ENCODE measurements at regions not wholly inside any gene's neighbourhood (a gene's known extent, or its start where the extent isn't known, plus 50 kb on each side); places are given as distances from the start of the nearest gene placed in this dataset.

DNA sequence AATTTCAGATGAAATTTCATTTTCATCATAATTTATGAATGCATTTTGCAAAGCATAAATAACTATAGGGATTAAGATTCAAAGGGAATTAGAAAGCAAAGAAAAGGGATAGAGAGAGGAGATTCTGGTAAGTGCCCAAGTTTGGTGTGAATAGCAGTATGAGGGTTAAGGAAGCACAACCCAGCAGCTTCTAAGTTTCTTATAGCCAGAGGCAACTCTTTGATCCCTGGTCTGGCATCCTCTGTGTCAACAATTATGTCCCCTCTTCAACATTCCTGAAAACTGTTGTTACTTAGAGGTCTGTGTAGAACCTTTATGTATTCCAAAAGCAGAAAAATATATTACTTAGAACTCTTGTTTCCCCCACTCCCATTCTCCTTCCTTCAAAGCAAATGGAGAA is 171.6 kb upstream of the SATB2 start:
- H3K27ac ChIP-seq (ENCODE audit: low read depth, low read length): no peak overlapping the region
- no peak overlapping the region for H3K9ac ChIP-seq (ENCODE audit: low read length)
- no peak overlapping the region for H3K4ac ChIP-seq (ENCODE audit: low read depth, low read length)
- H2AK5ac ChIP-seq (ENCODE audit: low read length): no peak overlapping the region
- no peak overlapping the region for H2BK120ac ChIP-seq (ENCODE audit: low read depth, low read length)
- H3K4me1 ChIP-seq (ENCODE audit: control insufficient read depth, low read depth, low read length): no peaks in the 10 kb centered on the region
- H3K36me3 ChIP-seq (ENCODE audit: control insufficient read depth, insufficient read depth, low read length): no peaks in the 10 kb centered on the region
- no peak overlapping the region for H3K23ac ChIP-seq (ENCODE audit: low read length)
- no peaks in the 10 kb centered on the region for H3K79me2 ChIP-seq (ENCODE audit: control insufficient read depth, insufficient read depth, low read length)
- no peak overlapping the region for H3K18ac ChIP-seq (ENCODE audit: low read length)
- no peaks in the 10 kb centered on the region for H3K27me3 ChIP-seq (ENCODE audit: insufficient read depth, low read length, poor library complexity)
- H2BK15ac ChIP-seq (replicated peaks; ENCODE audit: low read depth): no peak overlapping the region
- no peak overlapping the region for H4K8ac ChIP-seq (ENCODE audit: low read depth, low read length)
- H4K5ac ChIP-seq (ENCODE audit: low read length): no peak overlapping the region
- no peak overlapping the region for H3K4me3 ChIP-seq (ENCODE audit: low read length)
- H3K56ac ChIP-seq (ENCODE audit: low read length): no peak overlapping the region
- H2BK5ac ChIP-seq (ENCODE audit: low read length): no peak overlapping the region
- DNase-seq: peak; percentile 60
- H3K4me2 ChIP-seq (ENCODE audit: low read length): no peak overlapping the region
- no peaks in the 10 kb centered on the region for H3K79me1 ChIP-seq (ENCODE audit: low read length)

DNA sequence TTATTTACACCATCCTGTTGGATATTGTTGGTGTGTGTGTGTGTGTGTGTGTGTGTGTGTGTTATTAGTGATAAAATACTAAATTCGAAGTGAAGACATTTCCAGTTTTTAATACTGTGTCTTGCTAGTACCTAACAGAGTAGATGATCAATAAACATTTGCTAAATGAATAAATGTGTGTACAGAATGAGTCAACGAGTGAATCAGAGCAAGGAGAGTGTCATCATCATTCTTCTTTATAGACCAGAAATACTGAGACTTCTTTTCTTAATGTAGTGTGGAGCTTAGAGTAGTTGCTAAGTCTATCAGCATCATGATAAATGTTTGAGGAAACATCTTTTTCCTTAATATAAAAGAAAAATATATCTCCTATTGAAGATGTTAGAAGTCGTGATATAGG is 169.7 kb upstream of the SATB2 start:
- Histone ChIP-seq H4K8ac (ENCODE audit: low read depth, low read length) (no peak overlapping the region), H3K18ac (ENCODE audit: low read length) (no peak overlapping the region), H3K56ac (ENCODE audit: low read length) (no peak overlapping the region), H3K4me1 (ENCODE audit: control insufficient read depth, low read depth, low read length) (no peaks in the 10 kb centered on the region), H3K79me2 (ENCODE audit: control insufficient read depth, insufficient read depth, low read length) (no peaks in the 10 kb centered on the region), H2AK5ac (ENCODE audit: low read length) (no peak overlapping the region), H3K9ac (ENCODE audit: low read length) (no peak overlapping the region), H3K4ac (ENCODE audit: low read depth, low read length) (no peak overlapping the region), H3K23ac (ENCODE audit: low read length) (no peak overlapping the region), H3K4me3 (ENCODE audit: low read length) (no peak overlapping the region), H3K79me1 (ENCODE audit: low read length) (no peaks in the 10 kb centered on the region), H2BK120ac (ENCODE audit: low read depth, low read length) (no peak overlapping the region), H2BK15ac (replicated peaks; ENCODE audit: low read depth) (no peak overlapping the region), H4K5ac (ENCODE audit: low read length) (no peak overlapping the region), H3K4me2 (ENCODE audit: low read length) (no peak overlapping the region), H3K27me3 (ENCODE audit: insufficient read depth, low read length, poor library complexity) (no peaks in the 10 kb centered on the region), H3K27ac (ENCODE audit: low read depth, low read length) (no peak overlapping the region), H3K36me3 (ENCODE audit: control insufficient read depth, insufficient read depth, low read length) (no peaks in the 10 kb centered on the region), H2BK5ac (ENCODE audit: low read length) (no peak overlapping the region)
- no peak for DNase-seq
- WGBS (ENCODE audit: extremely low coverage, insufficient coverage, low lambda C conversion rate): no CpG with 5 or more reads among the region's 3 CpGs

DNA sequence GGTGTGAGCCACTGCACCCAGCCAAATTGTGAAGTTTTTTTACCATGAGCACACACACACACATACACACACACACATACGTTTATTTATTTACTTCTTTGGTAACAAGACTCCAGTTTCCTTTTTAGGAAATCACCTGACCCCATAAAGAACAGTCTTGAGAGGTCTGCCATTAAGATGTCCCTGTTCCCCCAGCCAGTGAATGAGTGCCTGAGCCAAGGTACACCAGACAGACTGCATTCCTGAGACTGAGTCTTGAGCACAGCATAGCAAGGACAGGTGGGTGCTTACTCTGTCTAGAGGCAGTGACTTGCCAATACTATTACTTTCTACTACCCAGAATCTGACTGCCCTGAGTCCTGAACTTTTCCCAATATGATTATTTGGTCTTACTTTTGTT is 167.2 kb upstream of the SATB2 start:
- no peak overlapping the region for H3K56ac ChIP-seq (ENCODE audit: low read length)
- no peak overlapping the region for H3K27ac ChIP-seq (ENCODE audit: low read depth, low read length)
- H3K79me1 ChIP-seq (ENCODE audit: low read length): no peaks in the 10 kb centered on the region
- no peak overlapping the region for H3K4ac ChIP-seq (ENCODE audit: low read depth, low read length)
- no peak overlapping the region for H3K4me2 ChIP-seq (ENCODE audit: low read length)
- DNase-seq: peak; percentile 60
- no peak overlapping the region for H2BK5ac ChIP-seq (ENCODE audit: low read length)
- no peaks in the 10 kb centered on the region for H3K4me1 ChIP-seq (ENCODE audit: control insufficient read depth, low read depth, low read length)
- no peak overlapping the region for H3K18ac ChIP-seq (ENCODE audit: low read length)
- no peak overlapping the region for H3K4me3 ChIP-seq (ENCODE audit: low read length)
- no peak overlapping the region for H3K23ac ChIP-seq (ENCODE audit: low read length)
- H3K79me2 ChIP-seq (ENCODE audit: control insufficient read depth, insufficient read depth, low read length): no peaks in the 10 kb centered on the region
- no peak overlapping the region for H3K9ac ChIP-seq (ENCODE audit: low read length)
- H4K8ac ChIP-seq (ENCODE audit: low read depth, low read length): no peak overlapping the region
- H2AK5ac ChIP-seq (ENCODE audit: low read length): no peak overlapping the region
- H3K36me3 ChIP-seq (ENCODE audit: control insufficient read depth, insufficient read depth, low read length): no peaks in the 10 kb centered on the region
- no CpG with 5 or more reads among the region's 1 CpG for WGBS (ENCODE audit: extremely low coverage, insufficient coverage, low lambda C conversion rate)
- no peak overlapping the region for H4K5ac ChIP-seq (ENCODE audit: low read length)
- no peaks in the 10 kb centered on the region for H3K27me3 ChIP-seq (ENCODE audit: insufficient read depth, low read length, poor library complexity)
- H2BK120ac ChIP-seq (ENCODE audit: low read depth, low read length): no peak overlapping the region
- H2BK15ac ChIP-seq (replicated peaks; ENCODE audit: low read depth): no peak overlapping the region

DNA sequence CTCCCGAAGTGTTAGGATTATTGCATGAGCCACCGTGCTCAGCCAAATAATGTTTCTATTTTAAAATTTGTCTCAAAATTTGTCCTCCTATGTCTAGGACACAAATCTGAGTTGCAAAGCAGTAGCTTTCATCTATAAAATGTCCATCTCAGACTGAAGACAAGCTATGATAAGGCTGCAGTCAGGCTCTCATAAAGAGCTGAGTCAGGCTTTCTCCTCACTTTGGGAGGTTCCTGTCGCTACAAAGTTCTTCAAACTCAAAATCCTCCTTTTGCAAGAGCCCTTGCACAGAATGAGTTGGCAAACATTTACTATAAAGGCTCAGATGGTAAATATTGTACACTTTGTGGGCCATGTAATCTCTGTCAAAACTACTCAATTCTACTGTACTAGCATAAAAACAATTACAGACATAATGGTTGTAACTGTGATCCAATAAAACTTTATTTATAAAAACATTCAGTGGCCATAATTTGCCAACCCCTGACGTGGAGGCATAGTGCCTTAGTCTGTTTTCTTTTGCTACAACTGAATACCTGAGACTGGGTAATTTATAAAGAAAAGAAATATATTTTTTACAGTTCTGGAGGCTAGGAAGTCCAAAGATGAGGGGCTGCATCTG is 154.9 kb upstream of the SATB2 start:
- Histone ChIP-seq H3K23ac (ENCODE audit: low read length) (no peak overlapping the region), H3K79me1 (ENCODE audit: low read length) (no peaks in the 10 kb centered on the region), H3K27me3 (ENCODE audit: insufficient read depth, low read length, poor library complexity) (no peaks in the 10 kb centered on the region), H3K4me1 (ENCODE audit: control insufficient read depth, low read depth, low read length) (no peaks in the 10 kb centered on the region), H2BK5ac (ENCODE audit: low read length) (no peak overlapping the region), H2AK5ac (ENCODE audit: low read length) (no peak overlapping the region), H2BK120ac (ENCODE audit: low read depth, low read length) (no peak overlapping the region), H3K36me3 (ENCODE audit: control insufficient read depth, insufficient read depth, low read length) (no peaks in the 10 kb centered on the region), H2BK15ac (replicated peaks; ENCODE audit: low read depth) (no peak overlapping the region), H3K18ac (ENCODE audit: low read length) (no peak overlapping the region), H4K8ac (ENCODE audit: low read depth, low read length) (no peak overlapping the region), H3K4ac (ENCODE audit: low read depth, low read length) (no peak overlapping the region), H3K79me2 (ENCODE audit: control insufficient read depth, insufficient read depth, low read length) (no peaks in the 10 kb centered on the region), H3K56ac (ENCODE audit: low read length) (no peak overlapping the region), H3K27ac (ENCODE audit: low read depth, low read length) (no peak overlapping the region), H3K4me2 (ENCODE audit: low read length) (no peak overlapping the region), H4K5ac (ENCODE audit: low read length) (no peak overlapping the region), H3K9ac (ENCODE audit: low read length) (no peak overlapping the region), H3K4me3 (ENCODE audit: low read length) (no peak overlapping the region)
- WGBS (ENCODE audit: extremely low coverage, insufficient coverage, low lambda C conversion rate): no CpG with 5 or more reads among the region's 4 CpGs
- DNase-seq: no peak

DNA sequence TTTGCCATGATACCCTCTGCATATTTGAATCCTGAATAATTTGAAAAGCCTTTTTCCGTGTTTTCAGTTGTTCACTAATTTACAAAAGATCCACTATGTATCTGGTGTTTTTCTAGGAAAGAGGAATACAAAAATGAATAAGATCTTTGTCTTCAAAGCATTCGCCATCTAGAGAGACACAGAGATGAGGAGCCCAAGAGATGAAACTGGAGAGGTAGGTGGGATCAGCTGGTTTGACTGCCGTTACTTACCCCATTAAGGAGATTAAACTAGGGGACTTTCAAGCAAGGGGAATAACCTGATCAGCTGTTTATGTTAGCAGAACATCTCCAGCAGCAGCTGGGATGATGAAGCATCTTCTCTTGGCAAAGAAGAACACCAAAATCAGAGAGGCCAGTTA is 150.2 kb upstream of the SATB2 start:
- no CpG with 5 or more reads among the region's 3 CpGs for WGBS (ENCODE audit: extremely low coverage, insufficient coverage, low lambda C conversion rate)
- Histone ChIP-seq H4K8ac (ENCODE audit: low read depth, low read length) (no peak overlapping the region), H2BK5ac (ENCODE audit: low read length) (no peak overlapping the region), H3K4me1 (ENCODE audit: control insufficient read depth, low read depth, low read length) (no peaks in the 10 kb centered on the region), H3K27me3 (ENCODE audit: insufficient read depth, low read length, poor library complexity) (no peaks in the 10 kb centered on the region), H3K79me1 (ENCODE audit: low read length) (no peaks in the 10 kb centered on the region), H3K79me2 (ENCODE audit: control insufficient read depth, insufficient read depth, low read length) (no peaks in the 10 kb centered on the region), H4K5ac (ENCODE audit: low read length) (no peak overlapping the region), H3K36me3 (ENCODE audit: control insufficient read depth, insufficient read depth, low read length) (no peaks in the 10 kb centered on the region), H2AK5ac (ENCODE audit: low read length) (no peak overlapping the region), H2BK15ac (replicated peaks; ENCODE audit: low read depth) (no peak overlapping the region), H3K27ac (ENCODE audit: low read depth, low read length) (no peak overlapping the region), H2BK120ac (ENCODE audit: low read depth, low read length) (no peak overlapping the region), H3K4me2 (ENCODE audit: low read length) (no peak overlapping the region), H3K23ac (ENCODE audit: low read length) (no peak overlapping the region), H3K4ac (ENCODE audit: low read depth, low read length) (no peak overlapping the region), H3K4me3 (ENCODE audit: low read length) (no peak overlapping the region), H3K56ac (ENCODE audit: low read length) (no peak overlapping the region), H3K18ac (ENCODE audit: low read length) (no peak overlapping the region), H3K9ac (ENCODE audit: low read length) (no peak overlapping the region)
- DNase-seq: no peak

DNA sequence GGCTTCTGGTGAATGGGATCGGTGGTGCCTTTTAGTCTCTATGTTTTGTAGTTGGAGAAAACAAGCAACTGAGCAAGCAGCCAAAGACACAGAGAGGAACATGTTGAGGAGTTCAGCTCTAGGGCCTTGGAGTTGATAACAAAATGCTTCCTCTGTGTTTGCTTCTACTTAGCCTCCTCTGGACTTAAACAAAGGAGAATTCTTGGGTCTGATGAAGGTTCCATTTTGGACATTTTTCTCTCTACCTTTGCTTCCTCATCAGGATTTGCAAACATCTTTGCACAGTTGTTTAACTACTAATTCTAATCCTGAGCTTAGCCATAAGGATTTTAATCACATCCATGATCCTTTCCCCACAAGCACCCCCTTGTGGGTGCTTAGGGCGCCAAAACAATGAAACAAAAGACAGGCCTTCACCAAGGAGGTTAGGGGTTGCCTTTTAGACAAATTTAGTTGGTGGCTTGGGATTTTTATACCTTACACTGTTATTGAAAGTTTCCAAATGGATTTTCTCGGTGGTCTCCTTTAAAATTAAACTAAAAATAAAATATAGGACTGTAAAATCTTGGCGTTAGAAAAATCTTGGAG is 148.5 kb upstream of the SATB2 start:
- no peak overlapping the region for H3K56ac ChIP-seq (ENCODE audit: low read length)
- no peak overlapping the region for H4K8ac ChIP-seq (ENCODE audit: low read depth, low read length)
- H3K4me1 ChIP-seq (ENCODE audit: control insufficient read depth, low read depth, low read length): no peaks in the 10 kb centered on the region
- no peak overlapping the region for H3K4ac ChIP-seq (ENCODE audit: low read depth, low read length)
- H2BK5ac ChIP-seq (ENCODE audit: low read length): no peak overlapping the region
- H3K9ac ChIP-seq (ENCODE audit: low read length): no peak overlapping the region
- H3K18ac ChIP-seq (ENCODE audit: low read length): no peak overlapping the region
- H3K27ac ChIP-seq (ENCODE audit: low read depth, low read length): no peak overlapping the region
- H2AK5ac ChIP-seq (ENCODE audit: low read length): no peak overlapping the region
- no peak overlapping the region for H2BK15ac ChIP-seq (replicated peaks; ENCODE audit: low read depth)
- H2BK120ac ChIP-seq (ENCODE audit: low read depth, low read length): no peak overlapping the region
- WGBS (ENCODE audit: extremely low coverage, insufficient coverage, low lambda C conversion rate): no CpG with 5 or more reads among the region's 4 CpGs
- H3K4me3 ChIP-seq (ENCODE audit: low read length): no peak overlapping the region
- no peak overlapping the region for H3K23ac ChIP-seq (ENCODE audit: low read length)
- no peaks in the 10 kb centered on the region for H3K79me2 ChIP-seq (ENCODE audit: control insufficient read depth, insufficient read depth, low read length)
- H3K36me3 ChIP-seq (ENCODE audit: control insufficient read depth, insufficient read depth, low read length): no peaks in the 10 kb centered on the region
- no peak overlapping the region for H4K5ac ChIP-seq (ENCODE audit: low read length)
- H3K79me1 ChIP-seq (ENCODE audit: low read length): no peaks in the 10 kb centered on the region
- H3K4me2 ChIP-seq (ENCODE audit: low read length): no peak overlapping the region
- no peaks in the 10 kb centered on the region for H3K27me3 ChIP-seq (ENCODE audit: insufficient read depth, low read length, poor library complexity)
- DNase-seq: peak; percentile 36
